ENCODE measurements at regions not wholly inside any gene's neighbourhood (a gene's known extent, or its start where the extent isn't known, plus 50 kb on each side); places are given as distances from the start of the nearest gene placed in this dataset.
"Not testable (repeated sequence)": the region's sequence is repeated elsewhere in the genome, so short reads cannot be mapped to it uniquely, and the experiment has no call there.

- DNase-seq (ENCODE audit: low read depth in 2 of 2) = no peak
Observed at GRCh38 chr5:163772644-163773043, 267.2 kb downstream of the MAT2B start.

DNA sequence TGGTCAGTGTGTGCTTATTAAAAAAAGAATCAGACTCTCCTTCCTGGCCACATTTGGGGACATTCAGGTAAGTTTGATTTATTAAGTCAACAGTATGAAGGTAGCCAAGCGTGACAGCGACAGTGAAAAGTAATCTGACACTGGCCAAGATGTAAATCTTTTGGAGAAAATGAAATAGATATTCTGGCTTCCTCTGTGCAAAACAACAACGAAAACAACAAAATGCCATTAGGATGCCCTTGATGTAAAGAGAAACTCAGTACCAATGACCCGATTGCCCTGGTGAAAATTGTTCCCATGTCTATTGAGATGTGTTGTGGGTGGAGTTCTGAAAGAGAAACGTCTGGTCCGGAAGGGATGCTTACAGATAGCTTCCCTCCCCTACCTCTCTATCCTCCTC, 267.8 kb downstream of the MAT2B start:
- DNase-seq (ENCODE audit: low read depth in 2 of 2) = no peak

DNA sequence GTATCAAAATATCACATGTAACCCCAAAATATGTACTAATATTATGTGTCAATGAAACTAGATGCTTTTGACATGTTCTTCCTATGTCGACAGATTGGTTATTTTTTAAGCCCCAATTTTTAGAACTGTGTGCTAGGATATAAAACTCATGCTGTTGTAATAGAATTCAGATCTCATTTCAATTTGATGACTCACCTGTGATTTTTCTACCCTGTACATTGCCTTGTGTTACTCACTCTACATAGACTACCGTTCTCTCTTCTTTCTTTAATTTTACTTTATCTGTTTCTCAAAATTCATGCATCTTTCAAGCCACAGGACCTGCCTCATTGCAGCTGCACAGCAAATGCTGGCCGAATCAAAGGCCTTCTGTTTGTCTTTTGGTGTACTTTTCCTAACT, 284.5 kb downstream of the MAT2B start:
- DNase-seq (ENCODE audit: low read depth in 2 of 2) = no peak

DNA sequence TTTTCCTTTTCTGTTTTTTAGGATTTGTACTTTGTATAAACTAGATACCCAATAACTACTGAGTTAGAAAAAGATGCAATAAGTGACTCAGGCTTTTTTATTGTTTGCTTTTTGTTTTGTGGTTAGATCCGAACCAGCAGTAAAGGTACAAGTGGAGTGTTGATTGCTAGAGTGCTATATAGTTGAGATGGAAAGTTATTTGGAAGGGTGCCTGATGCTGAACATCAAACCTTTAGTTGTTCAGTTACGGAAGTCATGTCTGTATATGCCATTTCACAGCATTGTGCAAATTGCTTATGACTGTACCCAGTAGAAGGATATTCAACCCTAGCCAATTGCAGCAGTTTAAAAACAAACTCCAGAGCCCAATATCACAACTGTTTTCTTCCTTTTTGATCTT, 285.1 kb downstream of the MAT2B start:
- DNase-seq (ENCODE audit: low read depth in 2 of 2) = no peak

DNA sequence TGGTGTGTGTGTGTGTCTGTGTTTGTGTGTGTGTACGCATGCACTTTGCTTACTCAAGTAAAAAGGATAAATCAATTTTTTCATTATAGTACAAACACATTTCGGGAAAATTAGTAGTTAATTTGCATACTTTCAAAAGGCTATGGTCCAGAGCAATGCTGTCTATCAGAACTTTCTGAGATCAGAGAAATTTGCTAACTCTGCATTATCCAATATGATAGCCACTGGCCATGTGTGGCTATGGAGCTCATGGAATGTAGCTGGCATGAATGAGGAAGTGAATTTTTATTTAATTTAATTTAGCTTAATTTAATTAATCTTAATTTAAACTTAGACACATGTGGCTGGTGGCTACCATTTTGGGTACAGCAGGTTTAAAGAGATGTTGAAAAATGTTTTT, 289.6 kb downstream of the MAT2B start:
- no peak for DNase-seq (ENCODE audit: low read depth in 2 of 2)

GRCh38 chr5:163807781-163808180, 302.4 kb downstream of the MAT2B start:
- no peak for DNase-seq (ENCODE audit: low read depth in 2 of 2)

DNA sequence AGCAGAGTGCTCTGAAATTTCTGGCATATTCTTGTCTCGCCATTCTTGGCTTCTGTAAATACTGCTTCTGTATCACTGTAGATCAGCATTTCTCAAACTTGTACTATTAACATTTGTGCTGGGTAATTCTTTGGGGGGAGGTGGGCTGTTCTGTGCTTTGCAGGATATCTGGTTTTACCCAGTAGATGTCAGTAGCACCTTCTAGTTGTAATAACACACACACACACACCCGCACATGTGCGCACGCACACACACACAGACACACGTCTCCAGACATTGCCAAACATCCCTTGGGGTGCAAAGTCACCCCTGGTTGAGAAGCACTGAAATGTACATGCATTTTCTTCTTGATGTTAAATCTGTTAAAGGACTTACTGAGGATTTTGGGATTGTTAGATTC, 304.1 kb downstream of the MAT2B start:
- DNase-seq (ENCODE audit: low read depth in 2 of 2) = no peak

DNA sequence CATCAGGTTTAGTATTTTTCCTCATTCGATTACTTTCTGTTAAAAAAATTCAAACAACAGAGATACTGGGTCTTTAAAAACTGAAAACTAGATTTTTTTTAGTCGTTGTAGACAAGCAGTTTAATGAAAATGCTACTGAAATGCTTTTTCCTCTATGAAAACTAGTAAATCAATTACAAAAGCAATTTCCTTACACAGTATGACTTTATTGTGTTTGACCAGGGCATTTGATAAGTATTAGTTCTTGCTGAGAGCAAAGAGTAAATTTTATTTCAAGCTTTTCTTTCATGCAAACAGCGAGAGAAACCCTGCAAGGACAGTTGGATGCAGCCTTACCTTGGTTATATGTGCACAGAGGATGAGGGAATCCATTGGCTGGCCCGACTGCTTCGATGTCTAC, 308.5 kb downstream of the MAT2B start:
- no peak for DNase-seq (ENCODE audit: low read depth in 2 of 2)

DNA sequence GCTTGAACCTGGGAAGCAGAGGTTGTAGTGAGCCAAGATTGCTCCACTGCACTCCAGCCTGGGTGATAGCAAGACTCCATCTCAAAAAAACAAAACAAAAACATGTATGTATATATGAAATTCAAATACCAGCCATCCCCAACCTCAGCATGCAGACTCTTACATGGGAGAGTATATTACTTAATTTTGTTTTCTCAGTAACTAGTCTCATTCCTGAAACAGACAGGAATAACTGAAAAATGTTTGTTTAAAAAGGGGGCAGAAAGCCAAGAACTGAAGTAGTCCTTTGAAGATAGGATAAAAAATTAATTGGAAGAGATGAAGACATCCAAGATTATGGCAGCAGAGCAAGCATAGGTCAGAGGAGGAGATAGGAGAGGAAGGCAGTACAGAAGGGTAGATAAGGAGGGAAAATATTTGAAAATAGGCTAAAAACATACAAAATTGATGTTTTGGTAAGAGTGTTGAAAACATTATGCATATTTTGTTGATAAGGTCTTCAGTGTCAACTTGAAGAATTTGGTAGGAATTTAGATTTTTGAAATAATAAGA, 309.9 kb downstream of the MAT2B start:
- DNase-seq (ENCODE audit: low read depth in 2 of 2) = no peak

DNA sequence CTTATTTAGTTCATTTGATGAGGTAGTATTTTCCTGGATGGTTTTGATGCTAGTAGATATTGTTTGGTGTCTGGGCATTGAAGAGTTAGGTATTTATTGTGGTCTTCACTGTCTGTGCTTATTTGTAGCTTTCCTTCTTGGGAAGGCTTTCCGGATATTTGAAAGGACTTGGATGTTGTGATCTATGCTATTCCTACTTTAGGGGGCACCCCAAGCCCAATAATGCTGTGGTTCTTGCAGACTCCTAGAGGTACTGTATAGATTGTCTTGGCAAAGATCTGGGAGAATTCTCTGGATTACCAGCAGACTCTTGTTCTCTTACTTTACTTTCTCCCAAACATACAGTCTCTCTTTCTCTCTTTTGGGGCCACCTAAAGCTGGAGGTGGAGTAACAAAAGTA, 315.7 kb downstream of the MAT2B start:
- DNase-seq (ENCODE audit: low read depth in 2 of 2) = no peak

DNA sequence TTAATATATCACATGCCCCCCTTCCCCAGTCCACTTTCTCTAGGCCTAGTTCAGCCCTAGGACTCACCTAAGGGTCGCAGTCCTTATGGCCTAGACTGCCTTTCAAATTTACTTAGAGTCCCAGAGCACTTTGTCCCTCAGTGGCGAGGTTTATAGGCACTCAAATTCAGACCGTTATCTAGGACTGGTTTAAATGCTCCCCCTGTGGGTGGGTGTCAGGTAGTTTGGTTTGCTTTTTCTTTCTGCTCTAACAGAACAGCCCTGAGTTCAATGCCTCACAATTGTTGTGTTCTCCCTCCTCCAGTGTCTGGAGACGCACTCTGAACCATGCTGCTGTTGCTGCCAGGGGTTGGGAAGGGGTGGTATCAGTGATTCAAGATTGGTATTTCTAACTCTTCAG, 317.1 kb downstream of the MAT2B start:
- DNase-seq (ENCODE audit: low read depth in 2 of 2) = no peak

- no peak for DNase-seq (ENCODE audit: low read depth in 2 of 2)
Observed at GRCh38 chr5:163825661-163826060, 320.2 kb downstream of the MAT2B start.

DNA sequence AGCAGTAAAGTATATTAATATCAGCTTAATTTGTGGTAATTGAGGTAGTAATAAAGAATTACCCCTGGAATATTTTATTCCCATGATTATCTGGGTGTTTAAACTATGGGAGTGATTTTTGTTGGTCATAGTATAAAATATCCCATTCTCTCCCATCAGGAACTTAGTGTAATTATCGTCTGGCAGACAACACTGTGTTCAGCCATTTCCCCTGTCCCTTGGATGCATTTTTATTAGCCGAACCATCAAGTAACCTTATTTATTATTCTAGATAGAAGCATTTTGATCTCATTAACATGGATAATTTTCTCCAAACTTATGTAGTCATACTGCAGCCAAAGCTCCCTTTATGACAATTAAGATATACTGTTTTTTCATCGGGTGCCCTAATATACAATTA, 320.8 kb downstream of the MAT2B start:
- DNase-seq (ENCODE audit: low read depth in 2 of 2) = no peak

DNA sequence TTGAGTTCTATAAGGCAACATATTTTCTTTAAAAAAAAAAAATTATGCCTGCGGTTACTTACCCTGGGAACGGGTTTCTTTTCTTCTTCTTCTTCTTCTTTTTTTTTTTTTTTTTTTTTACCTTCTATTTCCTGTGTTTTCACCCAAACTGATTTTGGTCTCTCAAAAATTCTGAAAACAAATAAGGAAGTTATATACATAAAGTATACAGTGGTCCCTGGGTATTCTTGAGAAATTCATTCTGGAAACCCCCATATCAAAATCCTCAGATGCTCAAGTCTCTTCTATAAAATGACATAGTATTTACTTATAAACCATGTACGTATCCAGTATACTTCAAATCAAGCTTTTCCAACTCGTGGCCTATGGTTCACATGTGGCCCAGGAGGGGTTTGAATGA, 326.7 kb downstream of the MAT2B start:
- no peak for DNase-seq (ENCODE audit: low read depth in 2 of 2)

DNA sequence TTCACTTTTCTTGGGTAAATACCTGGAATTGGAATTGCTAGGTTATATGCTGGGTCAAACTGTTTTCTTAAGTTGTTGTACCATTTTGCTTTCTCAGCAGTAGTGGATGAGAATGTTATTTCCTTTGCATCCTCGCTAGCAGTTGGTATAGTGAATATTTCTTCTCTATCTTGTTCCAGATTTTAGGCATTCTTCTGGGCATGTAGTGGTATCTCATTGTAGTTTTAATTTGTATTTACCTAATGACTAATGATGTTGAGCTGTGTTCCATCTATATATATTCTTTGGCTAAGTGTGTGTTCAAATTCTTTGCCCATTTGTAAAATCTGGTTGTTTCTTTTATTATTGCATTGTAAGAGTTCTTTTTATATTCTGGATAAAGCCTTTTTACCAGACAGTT, 333.3 kb downstream of the MAT2B start:
- no peak for DNase-seq (ENCODE audit: low read depth in 2 of 2)

GRCh38 chr5:163846512-163846911, 341.1 kb downstream of the MAT2B start:
- no peak for DNase-seq (ENCODE audit: low read depth in 2 of 2)

GRCh38 chr5:163855754-163856153, 350.3 kb downstream of the MAT2B start:
- no peak for DNase-seq (ENCODE audit: low read depth in 2 of 2)

GRCh38 chr5:163861670-163862069, 356.3 kb downstream of the MAT2B start:
- DNase-seq (ENCODE audit: low read depth in 2 of 2) = no peak

GRCh38 chr5:163867324-163867723, 361.9 kb downstream of the MAT2B start:
- DNase-seq (ENCODE audit: low read depth in 2 of 2) = no peak

DNA sequence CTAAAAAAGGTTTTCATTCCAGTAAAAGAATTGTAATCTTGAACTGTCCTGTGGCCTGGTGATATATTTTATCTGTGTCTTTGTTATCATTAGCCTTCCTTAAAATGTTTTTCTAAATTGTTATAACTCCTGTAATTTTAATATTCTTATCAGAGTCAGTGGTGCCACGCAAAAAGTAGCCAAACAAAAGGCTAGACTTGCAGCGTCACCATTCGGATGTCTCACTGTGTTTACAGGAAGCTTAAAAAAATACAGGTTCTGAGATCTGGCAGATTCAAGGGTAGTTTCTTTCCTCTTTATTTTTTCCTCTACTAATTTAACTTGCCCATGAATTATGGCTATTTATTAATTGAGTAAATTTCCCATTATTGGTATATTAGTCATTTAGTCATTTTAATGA, 362.3 kb downstream of the MAT2B start:
- no peak for DNase-seq (ENCODE audit: low read depth in 2 of 2)

DNA sequence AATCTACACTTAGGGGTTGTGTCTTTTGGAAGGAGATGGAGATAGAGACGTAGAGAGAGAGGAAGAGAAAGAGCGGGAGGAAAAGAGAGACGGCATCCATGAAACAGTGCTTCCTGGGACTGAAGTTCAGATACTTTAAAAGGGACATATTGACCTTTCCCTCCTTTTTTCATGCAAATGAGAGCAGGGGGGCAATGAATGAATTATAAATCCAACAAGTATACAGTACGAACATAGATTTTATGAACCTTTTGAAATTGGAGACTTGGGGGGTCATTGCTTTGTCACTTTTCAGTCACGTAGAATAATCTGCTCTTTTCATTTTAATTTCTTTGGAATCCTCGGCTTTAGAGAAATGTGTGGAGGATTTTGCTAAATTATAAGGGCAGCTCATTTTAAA, 364.2 kb downstream of the MAT2B start:
- no peak for DNase-seq (ENCODE audit: low read depth in 2 of 2)

DNA sequence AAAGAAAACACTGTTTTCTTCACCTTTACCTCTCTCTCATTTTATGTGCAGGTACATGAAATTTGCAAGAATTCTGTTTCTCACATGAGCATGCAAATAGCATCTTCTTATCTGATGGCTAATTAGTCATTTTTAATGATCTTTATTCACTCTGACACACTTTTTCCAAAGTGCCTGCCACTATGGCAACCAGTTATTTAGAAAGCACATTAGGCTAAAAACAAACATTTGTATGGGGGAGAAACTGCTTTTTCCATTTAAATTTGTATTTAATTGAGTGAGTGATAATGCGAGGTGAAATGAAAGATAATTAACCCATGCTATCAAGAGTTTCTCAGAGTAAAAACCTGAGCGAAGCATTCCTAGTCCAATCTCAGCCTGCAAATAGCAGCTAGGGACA, 365.0 kb downstream of the MAT2B start:
- DNase-seq (ENCODE audit: low read depth in 2 of 2) = no peak

DNA sequence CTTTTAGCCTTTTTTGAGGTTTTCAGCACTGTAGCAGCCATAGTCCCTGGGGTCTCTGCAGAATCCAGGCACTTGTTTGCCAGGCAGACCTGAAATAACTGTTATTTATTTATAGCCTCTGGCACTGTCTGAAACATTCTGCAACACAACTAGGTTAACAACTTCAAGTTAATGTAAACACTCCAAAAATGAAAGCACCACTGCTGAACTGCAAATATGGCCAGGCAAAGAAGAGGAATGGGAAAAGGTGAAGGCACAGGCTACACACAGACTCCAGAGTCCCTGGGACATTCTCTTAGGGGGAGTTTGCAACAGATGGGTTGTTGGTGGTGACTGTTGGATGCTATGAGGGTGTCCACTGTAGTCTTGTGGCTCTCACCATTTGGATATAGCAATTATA, 369.0 kb downstream of the MAT2B start:
- no peak for DNase-seq (ENCODE audit: low read depth in 2 of 2)

GRCh38 chr5:163874912-163875311, 369.5 kb downstream of the MAT2B start:
- not testable (repeated sequence) for DNase-seq (ENCODE audit: low read depth in 2 of 2)

DNA sequence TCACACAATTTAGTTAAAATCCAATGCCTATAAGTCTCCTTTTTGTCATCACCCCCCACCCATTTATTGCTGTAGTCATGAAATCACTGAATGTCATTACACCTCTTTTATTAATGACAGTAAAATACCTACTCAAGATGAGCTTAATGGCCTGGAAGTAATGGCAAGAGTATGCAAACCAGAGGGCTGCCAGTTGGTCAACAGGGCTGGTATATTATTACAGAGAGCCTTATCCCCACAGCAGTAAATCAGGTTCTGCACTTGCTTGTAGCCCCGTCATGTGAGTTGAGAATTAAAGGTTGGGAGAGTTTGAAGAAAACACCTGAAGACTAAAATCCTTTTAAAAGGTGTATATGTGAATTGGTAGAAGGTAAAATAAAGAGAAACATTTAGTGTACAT, 372.4 kb downstream of the MAT2B start:
- no peak for DNase-seq (ENCODE audit: low read depth in 2 of 2)

Data from stimulated activated CD4-positive, alpha-beta T cell treated with anti-CD3 and anti-CD28 coated beads, Interleukin-1b, Interleukin-23, amount 100 ng/mL, for 4 hours (primary cell).